ENCODE measurements at regions not wholly inside any gene's neighbourhood (a gene's known extent, or its start where the extent isn't known, plus 50 kb on each side); places are given as distances from the start of the nearest gene placed in this dataset.

GRCh38 chr2:196410008-196410407 is 229.5 kb upstream of the CCDC150 start:
- Mint-ChIP-seq H3K9me3 (no peaks in the 10 kb centered on the region), H3K4me1 (ENCODE audit: low read depth) (peaks cover under 1% of the 10 kb centered on the region), H3K27ac (no peak overlapping the region), H3K27me3 (peaks cover 3% of the 10 kb centered on the region), H3K36me3 (no peaks in the 10 kb centered on the region), H3K4me3 (no peak overlapping the region)
- ChIA-PET CTCF (no interaction called here), POLR2A (no interaction called here)
- intact Hi-C loops (cut with micrococcal nuclease): no loop called here
- no peak for DNase-seq

- POLR2A ChIA-PET: no interaction called here
- Mint-ChIP-seq H3K4me3 (no peak overlapping the region), H3K27ac (no peak overlapping the region), H3K36me3 (no peaks in the 10 kb centered on the region), H3K27me3 (peaks cover under 1% of the 10 kb centered on the region), H3K4me1 (ENCODE audit: low read depth) (peaks cover 8% of the 10 kb centered on the region), H3K9me3 (no peaks in the 10 kb centered on the region)
- intact Hi-C loops (cut with micrococcal nuclease): no loop called here
- no peak for DNase-seq
- CTCF ChIA-PET: no interaction called here
Measured at GRCh38 chr2:196413821-196414274, 225.7 kb upstream of the CCDC150 start.

GRCh38 chr2:196415384-196415783 is 224.1 kb upstream of the CCDC150 start:
- ChIA-PET POLR2A (no interaction called here), CTCF (no interaction called here)
- peaks cover 8% of the 10 kb centered on the region for H3K4me1 Mint-ChIP-seq (ENCODE audit: low read depth)
- H3K36me3 Mint-ChIP-seq: no peaks in the 10 kb centered on the region
- H3K27me3 Mint-ChIP-seq: peaks cover 2% of the 10 kb centered on the region
- peak; percentile 24 for DNase-seq
- H3K9me3 Mint-ChIP-seq: no peaks in the 10 kb centered on the region
- peak overlapping the region; percentile 38 for H3K4me3 Mint-ChIP-seq
- intact Hi-C loops (cut with micrococcal nuclease): no loop called here
- no peak overlapping the region for H3K27ac Mint-ChIP-seq

- intact Hi-C loops (cut with micrococcal nuclease): no loop called here
- Mint-ChIP-seq H3K27ac (no peak overlapping the region), H3K9me3 (no peaks in the 10 kb centered on the region), H3K27me3 (peaks cover 2% of the 10 kb centered on the region), H3K4me3 (no peak overlapping the region), H3K4me1 (ENCODE audit: low read depth) (peaks cover 6% of the 10 kb centered on the region), H3K36me3 (no peaks in the 10 kb centered on the region)
- ChIA-PET CTCF (no interaction called here), POLR2A (no interaction called here)
- DNase-seq: no peak
Measured at GRCh38 chr2:196420143-196420542, 219.4 kb upstream of the CCDC150 start.

- CTCF ChIA-PET: no interaction called here
Measured at GRCh38 chr2:196421880-196422279, 217.6 kb upstream of the CCDC150 start.

GRCh38 chr2:196422361-196422760 is 217.2 kb upstream of the CCDC150 start:
- Mint-ChIP-seq H3K36me3 (no peaks in the 10 kb centered on the region), H3K4me1 (ENCODE audit: low read depth) (no peaks in the 10 kb centered on the region), H3K4me3 (no peak overlapping the region), H3K27ac (no peak overlapping the region), H3K27me3 (peaks cover 2% of the 10 kb centered on the region), H3K9me3 (no peaks in the 10 kb centered on the region)
- CTCF ChIA-PET: no interaction called here
- intact Hi-C loops (cut with micrococcal nuclease): no loop called here
- DNase-seq: no peak
- POLR2A ChIA-PET: no interaction called here

More at GRCh38 chr2:196421880-196422279, 217.6 kb upstream of the CCDC150 start:
- Mint-ChIP-seq H3K36me3 (no peaks in the 10 kb centered on the region), H3K9me3 (no peaks in the 10 kb centered on the region), H3K4me3 (no peak overlapping the region), H3K27ac (no peak overlapping the region), H3K27me3 (peaks cover 2% of the 10 kb centered on the region), H3K4me1 (ENCODE audit: low read depth) (no peaks in the 10 kb centered on the region)
- no peak for DNase-seq
- intact Hi-C loops (cut with micrococcal nuclease): no loop called here
- POLR2A ChIA-PET: no interaction called here

GRCh38 chr2:196426122-196426521 is 213.4 kb upstream of the CCDC150 start:
- intact Hi-C loops (cut with micrococcal nuclease): no loop called here
- H3K4me1 Mint-ChIP-seq (ENCODE audit: low read depth): no peaks in the 10 kb centered on the region
- no peaks in the 10 kb centered on the region for H3K9me3 Mint-ChIP-seq
- H3K36me3 Mint-ChIP-seq: no peaks in the 10 kb centered on the region
- peaks cover 2% of the 10 kb centered on the region for H3K27me3 Mint-ChIP-seq
- H3K27ac Mint-ChIP-seq: no peak overlapping the region
- ChIA-PET POLR2A (no interaction called here), CTCF (interaction anchor here (0.9 kb wide), 1 partner anchor 28 kb away, joined by 3 read pairs; no protein-coding TSS in a partner anchor)
- no peak for DNase-seq
- no peak overlapping the region for H3K4me3 Mint-ChIP-seq

- H3K27ac Mint-ChIP-seq: no peak overlapping the region
- no peaks in the 10 kb centered on the region for H3K9me3 Mint-ChIP-seq
- intact Hi-C loops (cut with micrococcal nuclease): no loop called here
- DNase-seq: no peak
- no peaks in the 10 kb centered on the region for H3K4me1 Mint-ChIP-seq (ENCODE audit: low read depth)
- POLR2A ChIA-PET: interaction anchor here (0.6 kb wide), 1 partner anchor 500 kb away, joined by 3 read pairs; no protein-coding TSS in a partner anchor
- CTCF ChIA-PET: no interaction called here
- no peak overlapping the region for H3K4me3 Mint-ChIP-seq
- no peaks in the 10 kb centered on the region for H3K36me3 Mint-ChIP-seq
- peaks cover 2% of the 10 kb centered on the region for H3K27me3 Mint-ChIP-seq
Measured at GRCh38 chr2:196427986-196428634, 211.4 kb upstream of the CCDC150 start.

GRCh38 chr2:196431076-196431475 is 208.4 kb upstream of the CCDC150 start:
- DNase-seq: no peak
- H3K9me3 Mint-ChIP-seq: no peaks in the 10 kb centered on the region
- intact Hi-C loops (cut with micrococcal nuclease): no loop called here
- H3K4me1 Mint-ChIP-seq (ENCODE audit: low read depth): no peaks in the 10 kb centered on the region
- ChIA-PET POLR2A (no interaction called here), CTCF (interaction anchor here (1.5 kb wide), 1 partner anchor 93 kb away, joined by 4 read pairs; no protein-coding TSS in a partner anchor)
- no peak overlapping the region for H3K4me3 Mint-ChIP-seq
- H3K36me3 Mint-ChIP-seq: no peaks in the 10 kb centered on the region
- H3K27ac Mint-ChIP-seq: no peak overlapping the region
- H3K27me3 Mint-ChIP-seq: peaks cover 2% of the 10 kb centered on the region

GRCh38 chr2:196431957-196432356 is 207.6 kb upstream of the CCDC150 start:
- Mint-ChIP-seq H3K4me3 (no peak overlapping the region), H3K9me3 (no peaks in the 10 kb centered on the region), H3K27me3 (peaks cover 2% of the 10 kb centered on the region), H3K36me3 (no peaks in the 10 kb centered on the region), H3K27ac (no peak overlapping the region), H3K4me1 (ENCODE audit: low read depth) (no peaks in the 10 kb centered on the region)
- POLR2A ChIA-PET: no interaction called here
- CTCF ChIA-PET: interaction anchor here (1.5 kb wide), 1 partner anchor 94 kb away, joined by 4 read pairs; no protein-coding TSS in a partner anchor
- intact Hi-C loops (cut with micrococcal nuclease): no loop called here
- no peak for DNase-seq

GRCh38 chr2:196433116-196433515 is 206.4 kb upstream of the CCDC150 start:
- no peaks in the 10 kb centered on the region for H3K4me1 Mint-ChIP-seq (ENCODE audit: low read depth)
- ChIA-PET CTCF (interaction anchor here (0.9 kb wide), 1 partner anchor 355 kb away, joined by 4 read pairs; no protein-coding TSS in a partner anchor), POLR2A (no interaction called here)
- no peaks in the 10 kb centered on the region for H3K9me3 Mint-ChIP-seq
- no peak overlapping the region for H3K27ac Mint-ChIP-seq
- intact Hi-C loops (cut with micrococcal nuclease): no loop called here
- H3K4me3 Mint-ChIP-seq: no peak overlapping the region
- peaks cover 2% of the 10 kb centered on the region for H3K27me3 Mint-ChIP-seq
- DNase-seq: no peak
- no peaks in the 10 kb centered on the region for H3K36me3 Mint-ChIP-seq

GRCh38 chr2:196434217-196434616 is 205.3 kb upstream of the CCDC150 start:
- CTCF ChIA-PET: interaction anchor here (1.4 kb wide), 1 partner anchor 19 kb away, joined by 5 read pairs; no protein-coding TSS in a partner anchor
- intact Hi-C loops (cut with micrococcal nuclease): no loop called here
- no peak overlapping the region for H3K4me3 Mint-ChIP-seq
- peaks cover 1% of the 10 kb centered on the region for H3K27me3 Mint-ChIP-seq
- POLR2A ChIA-PET: no interaction called here
- H3K27ac Mint-ChIP-seq: no peak overlapping the region
- no peak for DNase-seq
- H3K4me1 Mint-ChIP-seq (ENCODE audit: low read depth): no peaks in the 10 kb centered on the region
- no peaks in the 10 kb centered on the region for H3K36me3 Mint-ChIP-seq
- H3K9me3 Mint-ChIP-seq: no peaks in the 10 kb centered on the region

GRCh38 chr2:196435189-196435588 is 204.3 kb upstream of the CCDC150 start:
- no peaks in the 10 kb centered on the region for H3K36me3 Mint-ChIP-seq
- peaks cover 1% of the 10 kb centered on the region for H3K27me3 Mint-ChIP-seq
- no peak for DNase-seq
- no peak overlapping the region for H3K27ac Mint-ChIP-seq
- intact Hi-C loops (cut with micrococcal nuclease): no loop called here
- ChIA-PET CTCF (no interaction called here), POLR2A (no interaction called here)
- no peak overlapping the region for H3K4me3 Mint-ChIP-seq
- H3K9me3 Mint-ChIP-seq: no peaks in the 10 kb centered on the region
- H3K4me1 Mint-ChIP-seq (ENCODE audit: low read depth): no peaks in the 10 kb centered on the region

Measured in activated CD4-positive, alpha-beta memory T cell treated with anti-CD3 and anti-CD28 coated beads for 36 hours (primary cell).